ENCODE measurements at regions not wholly inside any gene's neighbourhood (a gene's known extent, or its start where the extent isn't known, plus 50 kb on each side); places are given as distances from the start of the nearest gene placed in this dataset.

- no peaks in the 10 kb centered on the region for H3K4me1 ChIP-seq (ENCODE audit: low read length)
- no peak overlapping the region for H2AFZ ChIP-seq (ENCODE audit: low read length)
- H3K27me3 ChIP-seq (replicated peaks; ENCODE audit: insufficient read depth, low read length) = no peaks in the 10 kb centered on the region
- DNase-seq = no peak
- no peaks in the 10 kb centered on the region for H3K36me3 ChIP-seq (replicated peaks; ENCODE audit: insufficient read depth, low read length)
- no peak overlapping the region for H3K4me3 ChIP-seq (ENCODE audit: low read length)
- no peaks in the 10 kb centered on the region for H3K9me2 ChIP-seq (replicated peaks; ENCODE audit: insufficient read depth, low read length)
- H3F3A ChIP-seq (ENCODE audit: insufficient read depth, low read length) = no peaks in the 10 kb centered on the region
- no peak overlapping the region for H3K27ac ChIP-seq (ENCODE audit: low read length)
- no peak overlapping the region for H3K4me2 ChIP-seq (ENCODE audit: low read depth, low read length)
- H4K20me1 ChIP-seq (ENCODE audit: insufficient read depth, low read length) = no peaks in the 10 kb centered on the region
- no peaks in the 10 kb centered on the region for H3K9me3 ChIP-seq (replicated peaks; ENCODE audit: insufficient read depth, low read length)
- H3K9ac ChIP-seq (ENCODE audit: low read length) = no peak overlapping the region
- no peaks in the 10 kb centered on the region for H3K79me2 ChIP-seq (ENCODE audit: low read length)
- TF ChIP-seq, protein P1, sequence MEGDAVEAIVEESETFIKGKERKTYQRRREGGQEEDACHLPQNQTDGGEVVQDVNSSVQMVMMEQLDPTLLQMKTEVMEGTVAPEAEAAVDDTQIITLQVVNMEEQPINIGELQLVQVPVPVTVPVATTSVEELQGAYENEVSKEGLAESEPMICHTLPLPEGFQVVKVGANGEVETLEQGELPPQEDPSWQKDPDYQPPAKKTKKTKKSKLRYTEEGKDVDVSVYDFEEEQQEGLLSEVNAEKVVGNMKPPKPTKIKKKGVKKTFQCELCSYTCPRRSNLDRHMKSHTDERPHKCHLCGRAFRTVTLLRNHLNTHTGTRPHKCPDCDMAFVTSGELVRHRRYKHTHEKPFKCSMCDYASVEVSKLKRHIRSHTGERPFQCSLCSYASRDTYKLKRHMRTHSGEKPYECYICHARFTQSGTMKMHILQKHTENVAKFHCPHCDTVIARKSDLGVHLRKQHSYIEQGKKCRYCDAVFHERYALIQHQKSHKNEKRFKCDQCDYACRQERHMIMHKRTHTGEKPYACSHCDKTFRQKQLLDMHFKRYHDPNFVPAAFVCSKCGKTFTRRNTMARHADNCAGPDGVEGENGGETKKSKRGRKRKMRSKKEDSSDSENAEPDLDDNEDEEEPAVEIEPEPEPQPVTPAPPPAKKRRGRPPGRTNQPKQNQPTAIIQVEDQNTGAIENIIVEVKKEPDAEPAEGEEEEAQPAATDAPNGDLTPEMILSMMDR (IDR thresholded peaks at IDR 0.05; ENCODE audit: low read length) = no peak
- no peak for TF ChIP-seq EZH2 (optimal IDR thresholded peaks at IDR 0.05; ENCODE audit: low read depth, low read length)
- TF ChIP-seq EZH2phosphoT487 (IDR thresholded peaks at IDR 0.05; ENCODE audit: low read length) = no peak
Measured at GRCh38 chr9:32171339-32171738, 213.1 kb upstream of the ACO1 start.

- no peak for TF ChIP-seq EZH2 (optimal IDR thresholded peaks at IDR 0.05; ENCODE audit: low read depth, low read length)
- TF ChIP-seq, protein P1 (IDR thresholded peaks at IDR 0.05; ENCODE audit: low read length) = no peak
- no peak for TF ChIP-seq EZH2phosphoT487 (IDR thresholded peaks at IDR 0.05; ENCODE audit: low read length)
- no peaks in the 10 kb centered on the region for H3F3A ChIP-seq (ENCODE audit: insufficient read depth, low read length)
Measured at GRCh38 chr9:32172256-32172655, 212.2 kb upstream of the ACO1 start.

GRCh38 chr9:32177396-32177795, 207.0 kb upstream of the ACO1 start:
- Histone ChIP-seq H3K4me1 (ENCODE audit: low read length) (peaks cover 29% of the 10 kb centered on the region), H3K27me3 (replicated peaks; ENCODE audit: insufficient read depth, low read length) (no peaks in the 10 kb centered on the region), H3K9me3 (replicated peaks; ENCODE audit: insufficient read depth, low read length) (no peaks in the 10 kb centered on the region), H3K9ac (ENCODE audit: low read length) (no peak overlapping the region), H4K20me1 (ENCODE audit: insufficient read depth, low read length) (no peaks in the 10 kb centered on the region), H3K36me3 (replicated peaks; ENCODE audit: insufficient read depth, low read length) (no peaks in the 10 kb centered on the region), H3K4me3 (ENCODE audit: low read length) (no peak overlapping the region), H3F3A (ENCODE audit: insufficient read depth, low read length) (peaks cover 12% of the 10 kb centered on the region), H3K27ac (ENCODE audit: low read length) (no peak overlapping the region), H3K79me2 (ENCODE audit: low read length) (no peaks in the 10 kb centered on the region), H3K4me2 (ENCODE audit: low read depth, low read length) (no peak overlapping the region), H3K9me2 (replicated peaks; ENCODE audit: insufficient read depth, low read length) (no peaks in the 10 kb centered on the region), H2AFZ (ENCODE audit: low read length) (no peak overlapping the region)
- no peak for TF ChIP-seq EZH2phosphoT487 (IDR thresholded peaks at IDR 0.05; ENCODE audit: low read length)
- TF ChIP-seq EZH2 (optimal IDR thresholded peaks at IDR 0.05; ENCODE audit: low read depth, low read length) = no peak
- TF ChIP-seq, protein P1 (IDR thresholded peaks at IDR 0.05; ENCODE audit: low read length) = no peak
- no peak for DNase-seq

More at GRCh38 chr9:32172256-32172655, 212.2 kb upstream of the ACO1 start:
- no peak overlapping the region for H3K4me2 ChIP-seq (ENCODE audit: low read depth, low read length)
- H3K4me1 ChIP-seq (ENCODE audit: low read length) = no peaks in the 10 kb centered on the region
- no peak overlapping the region for H2AFZ ChIP-seq (ENCODE audit: low read length)
- no peaks in the 10 kb centered on the region for H4K20me1 ChIP-seq (ENCODE audit: insufficient read depth, low read length)
- no peak overlapping the region for H3K9ac ChIP-seq (ENCODE audit: low read length)
- no peaks in the 10 kb centered on the region for H3K9me2 ChIP-seq (replicated peaks; ENCODE audit: insufficient read depth, low read length)
- no peak overlapping the region for H3K27ac ChIP-seq (ENCODE audit: low read length)
- H3K79me2 ChIP-seq (ENCODE audit: low read length) = no peaks in the 10 kb centered on the region
- no peaks in the 10 kb centered on the region for H3K9me3 ChIP-seq (replicated peaks; ENCODE audit: insufficient read depth, low read length)
- DNase-seq = no peak
- H3K4me3 ChIP-seq (ENCODE audit: low read length) = no peak overlapping the region
- no peaks in the 10 kb centered on the region for H3K27me3 ChIP-seq (replicated peaks; ENCODE audit: insufficient read depth, low read length)
- no peaks in the 10 kb centered on the region for H3K36me3 ChIP-seq (replicated peaks; ENCODE audit: insufficient read depth, low read length)
